Esophagus squamous epithelium (tissue), 4 donors: ENCODE measurements at regions not wholly inside any gene's neighbourhood (a gene's known extent, or its start where the extent isn't known, plus 50 kb on each side); places are given as distances from the start of the nearest gene placed in this dataset.

ENCODE experiments used
- POLR2A ChIP-seq, 4 donors: fragments of 450-650 bp; IDR thresholded peaks; one replicate each; pipeline ENCODE4 v1.6.1; 2017; ENCODE audit warnings: antibody characterized with exemption in 4 of 4, mild to moderate bottlenecking in 4 of 4, moderate library complexity in 3 of 4
- TF ChIP-seq, protein P1 (sequence below), 6 experiments: fragments of 450-650 bp in 4 of 6; fragments of 200-600 bp in 2 of 6; sonication (generic) in 2 of 6; IDR thresholded peaks; one replicate each; pipeline ENCODE4 v1.5.1; 2016 to 2019; ENCODE audit warnings: antibody characterized with exemption in 6 of 6, mild to moderate bottlenecking in 4 of 6, moderate library complexity in 4 of 6

DNA sequence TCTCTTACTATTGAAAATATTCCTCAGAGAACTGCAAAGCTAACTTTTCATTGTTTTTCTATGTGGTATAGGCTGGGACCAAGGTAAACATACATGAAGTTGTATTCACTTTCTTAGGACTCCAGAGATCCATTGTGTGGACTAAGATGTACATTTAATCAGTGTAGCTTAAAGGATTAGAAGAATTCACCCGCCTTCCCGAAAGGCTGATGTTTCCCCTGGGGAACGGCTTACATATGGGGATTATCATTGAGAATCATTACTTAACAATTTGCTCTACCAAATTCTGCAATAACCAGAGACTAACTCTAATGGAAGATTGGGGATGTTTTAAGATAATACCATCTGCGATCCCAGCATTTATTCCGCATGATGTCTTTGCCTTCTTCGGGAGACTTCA lies 257.1 kb upstream of the KIAA1217 start:
- no peak for TF ChIP-seq POLR2A (IDR thresholded peaks at IDR 0.05)
- TF ChIP-seq, protein P1, sequence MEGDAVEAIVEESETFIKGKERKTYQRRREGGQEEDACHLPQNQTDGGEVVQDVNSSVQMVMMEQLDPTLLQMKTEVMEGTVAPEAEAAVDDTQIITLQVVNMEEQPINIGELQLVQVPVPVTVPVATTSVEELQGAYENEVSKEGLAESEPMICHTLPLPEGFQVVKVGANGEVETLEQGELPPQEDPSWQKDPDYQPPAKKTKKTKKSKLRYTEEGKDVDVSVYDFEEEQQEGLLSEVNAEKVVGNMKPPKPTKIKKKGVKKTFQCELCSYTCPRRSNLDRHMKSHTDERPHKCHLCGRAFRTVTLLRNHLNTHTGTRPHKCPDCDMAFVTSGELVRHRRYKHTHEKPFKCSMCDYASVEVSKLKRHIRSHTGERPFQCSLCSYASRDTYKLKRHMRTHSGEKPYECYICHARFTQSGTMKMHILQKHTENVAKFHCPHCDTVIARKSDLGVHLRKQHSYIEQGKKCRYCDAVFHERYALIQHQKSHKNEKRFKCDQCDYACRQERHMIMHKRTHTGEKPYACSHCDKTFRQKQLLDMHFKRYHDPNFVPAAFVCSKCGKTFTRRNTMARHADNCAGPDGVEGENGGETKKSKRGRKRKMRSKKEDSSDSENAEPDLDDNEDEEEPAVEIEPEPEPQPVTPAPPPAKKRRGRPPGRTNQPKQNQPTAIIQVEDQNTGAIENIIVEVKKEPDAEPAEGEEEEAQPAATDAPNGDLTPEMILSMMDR (IDR thresholded peaks at IDR 0.05) = no peak
